Trophoblast cell (in vitro differentiated cells and primary cell): ENCODE measurements at regions not wholly inside any gene's neighbourhood (a gene's known extent, or its start where the extent isn't known, plus 50 kb on each side); places are given as distances from the start of the nearest gene placed in this dataset.

ENCODE experiments used
- DNase-seq, 2 donors: peaks; one replicate each; pipeline ENCODE4 v3.0.0-alpha.2; 2016
- H2AFZ ChIP-seq: 2 replicates; pipeline ENCODE4 v1.6.1; 2013; ENCODE audit warnings: low read length, moderate library complexity, mild to moderate bottlenecking; ENCODE audit not compliant: insufficient read depth, poor library complexity
- H2AK5ac ChIP-seq: 2 replicates; pipeline ENCODE4 v1.6.1; 2013; ENCODE audit warnings: mild to moderate bottlenecking, low read length
- H2BK120ac ChIP-seq: 2 replicates; pipeline ENCODE4 v1.6.1; 2013; ENCODE audit warnings: low read length, mild to moderate bottlenecking, moderate library complexity; ENCODE audit not compliant: insufficient read depth, poor library complexity
- H2BK12ac ChIP-seq: 2 replicates; pipeline ENCODE4 v1.6.1; 2013; ENCODE audit warnings: mild to moderate bottlenecking, low read length, moderate library complexity
- H2BK5ac ChIP-seq: 2 replicates; pipeline ENCODE4 v1.6.1; 2013; ENCODE audit warnings: low read length, low read depth, moderate library complexity, mild to moderate bottlenecking; ENCODE audit not compliant: poor library complexity
- H3K14ac ChIP-seq: 2 replicates; pipeline ENCODE4 v1.6.1; 2013; ENCODE audit warnings: mild to moderate bottlenecking, low read length
- H3K18ac ChIP-seq: 2 replicates; pipeline ENCODE4 v1.6.1; 2013; ENCODE audit warnings: mild to moderate bottlenecking, low read length
- H3K23ac ChIP-seq: 2 replicates; pipeline ENCODE4 v1.6.1; 2013; ENCODE audit warnings: low read length
- H3K27ac ChIP-seq: 2 replicates; pipeline ENCODE4 v1.5.1; 2013; ENCODE audit warnings: low read depth, mild to moderate bottlenecking, inconsistent platforms, low read length, moderate library complexity
- H3K27me3 ChIP-seq: 2 replicates; pipeline ENCODE4 v1.6.1; 2013; ENCODE audit warnings: inconsistent platforms, mild to moderate bottlenecking, low read length, moderate library complexity; ENCODE audit not compliant: insufficient read depth
- H3K36me3 ChIP-seq, 2 experiments: 1 replicate in 1 of 2; 2 replicates in 1 of 2; pipeline ENCODE4 v1.6.1; 2013; ENCODE audit warnings: low read length in 2 of 2, mild to moderate bottlenecking in 2 of 2, moderate library complexity in 1 of 2; ENCODE audit not compliant: insufficient read depth in 2 of 2, control insufficient read depth in 1 of 2
- H3K4ac ChIP-seq: 2 replicates; pipeline ENCODE4 v1.6.1; 2013; ENCODE audit warnings: low read depth, mild to moderate bottlenecking, low read length, moderate library complexity
- H3K4me1 ChIP-seq, 2 experiments: 1 replicate in 1 of 2; 2 replicates in 1 of 2; pipeline ENCODE4 v1.6.1; 2013; ENCODE audit warnings: low read length in 2 of 2, mild to moderate bottlenecking in 2 of 2, moderate library complexity in 1 of 2; ENCODE audit not compliant: insufficient read depth in 2 of 2, control insufficient read depth in 1 of 2
- H3K4me2 ChIP-seq: 2 replicates; pipeline ENCODE4 v1.6.1; 2013; ENCODE audit warnings: inconsistent platforms, mild to moderate bottlenecking, low read length, moderate library complexity
- H3K4me3 ChIP-seq: 2 replicates; pipeline ENCODE4 v1.5.1; 2013; ENCODE audit warnings: mild to moderate bottlenecking, low read depth, low read length, inconsistent platforms
- H3K79me1 ChIP-seq: one replicate; pipeline ENCODE4 v1.6.1; 2013; ENCODE audit warnings: low read length
- H3K79me2 ChIP-seq: 2 replicates; pipeline ENCODE4 v1.6.1; 2013; ENCODE audit warnings: low read length, mild to moderate bottlenecking; ENCODE audit not compliant: control insufficient read depth, insufficient read depth, poor library complexity
- H3K9ac ChIP-seq: 2 replicates; pipeline ENCODE4 v1.6.1; 2013; ENCODE audit warnings: mild to moderate bottlenecking, low read length
- H3K9me3 ChIP-seq: 2 replicates; pipeline ENCODE4 v1.6.1; 2013; ENCODE audit warnings: low read depth, mild to moderate bottlenecking, control low read depth, inconsistent platforms, low read length; ENCODE audit not compliant: insufficient read depth
- H4K12ac ChIP-seq: 2 replicates; pipeline ENCODE4 v1.6.1; 2013; ENCODE audit warnings: low read depth, mild to moderate bottlenecking, low read length, moderate library complexity
- H4K8ac ChIP-seq: 2 replicates; pipeline ENCODE4 v1.6.1; 2013; ENCODE audit warnings: low read depth, mild to moderate bottlenecking, low read length, moderate library complexity
- H4K91ac ChIP-seq: one replicate; pipeline ENCODE4 v1.6.1; 2013; ENCODE audit warnings: low read depth, mild to moderate bottlenecking, low read length, moderate library complexity
- WGBS: extraction: QIAGEN DNeasy Blood & Tissue Kit; methylation state at CpG from one replicate; pipeline ENCODE4 v1.1.7; 2013; ENCODE audit warnings: missing lambda C conversion rate; ENCODE audit not compliant: insufficient read length, insufficient coverage; ENCODE audit errors: extremely low coverage; 5-methylcytosine and 5-hydroxymethylcytosine counted together

- no peak overlapping the region for H3K14ac ChIP-seq
- H3K27ac ChIP-seq, result no peak overlapping the region
Measured at GRCh38 chr2:121021685-121022084, 263.3 kb downstream of the TFCP2L1 start.

GRCh38 chr2:121028577-121028976, 256.4 kb downstream of the TFCP2L1 start:
- no CpG with 5 or more reads among the region's 1 CpG for WGBS
- DNase-seq, result no peak
- no peak overlapping the region for H4K8ac ChIP-seq

More at GRCh38 chr2:121021685-121022084, 263.3 kb downstream of the TFCP2L1 start:
- H2BK12ac ChIP-seq, result no peak overlapping the region
- peaks cover 2% of the 10 kb centered on the region for H3K9me3 ChIP-seq
- WGBS, result no CpG with 5 or more reads among the region's 7 CpGs
- H3K79me2 ChIP-seq, result no peaks in the 10 kb centered on the region
- H3K23ac ChIP-seq, result peak overlapping the region; percentile 1
- no peak for DNase-seq
- no peak overlapping the region for H3K4ac ChIP-seq
- no peak overlapping the region for H3K18ac ChIP-seq
- no peaks in the 10 kb centered on the region for H3K79me1 ChIP-seq
- no peak overlapping the region for H4K91ac ChIP-seq
- no peak overlapping the region for H2BK120ac ChIP-seq
- no peak overlapping the region for H3K9ac ChIP-seq
- H2AFZ ChIP-seq, result no peak overlapping the region
- H3K4me1 ChIP-seq, result peaks cover 2 to 5% of the 10 kb centered on the region in 2 experiments
- no peaks in the 10 kb centered on the region for H3K36me3 ChIP-seq
- no peak overlapping the region for H2AK5ac ChIP-seq
- H3K4me3 ChIP-seq, result no peak overlapping the region
- H3K27me3 ChIP-seq, result peaks cover 2% of the 10 kb centered on the region
- H3K4me2 ChIP-seq, result no peak overlapping the region
- no peak overlapping the region for H4K12ac ChIP-seq
- H2BK5ac ChIP-seq, result no peak overlapping the region
- no peak overlapping the region for H4K8ac ChIP-seq

GRCh38 chr2:121030523-121030922, 254.5 kb downstream of the TFCP2L1 start:
- Histone ChIP-seq H2BK12ac (no peak overlapping the region), H3K14ac (no peak overlapping the region), H3K9me3 (no peaks in the 10 kb centered on the region), H2BK120ac (no peak overlapping the region), H4K91ac (no peak overlapping the region), H2AK5ac (no peak overlapping the region), H3K9ac (no peak overlapping the region), H3K18ac (no peak overlapping the region), H3K79me1 (no peaks in the 10 kb centered on the region), H4K8ac (no peak overlapping the region), H3K4me3 (no peak overlapping the region), H3K4me2 (no peak overlapping the region), H4K12ac (no peak overlapping the region), H3K4me1 (no peaks in the 10 kb centered on the region), H3K4ac (no peak overlapping the region), H3K27me3 (no peaks in the 10 kb centered on the region), H3K27ac (no peak overlapping the region), H2BK5ac (no peak overlapping the region), H2AFZ (no peak overlapping the region), H3K36me3 (no peaks in the 10 kb centered on the region), H3K79me2 (no peaks in the 10 kb centered on the region), H3K23ac (no peak overlapping the region)
- DNase-seq, result peak in 1 of 2 donors; percentile 13
- no CpG with 5 or more reads among the region's 3 CpGs for WGBS

More at GRCh38 chr2:121028577-121028976, 256.4 kb downstream of the TFCP2L1 start:
- no peak overlapping the region for H3K27ac ChIP-seq
- H3K27me3 ChIP-seq, result peaks cover 2% of the 10 kb centered on the region
- H2BK12ac ChIP-seq, result no peak overlapping the region
- H3K18ac ChIP-seq, result no peak overlapping the region
- H3K4me1 ChIP-seq, result no peaks in the 10 kb centered on the region
- no peaks in the 10 kb centered on the region for H3K9me3 ChIP-seq
- no peak overlapping the region for H3K9ac ChIP-seq
- H2BK120ac ChIP-seq, result no peak overlapping the region
- no peak overlapping the region for H3K23ac ChIP-seq
- H3K14ac ChIP-seq, result no peak overlapping the region
- no peak overlapping the region for H2AK5ac ChIP-seq
- no peak overlapping the region for H2AFZ ChIP-seq
- no peak overlapping the region for H4K12ac ChIP-seq
- H3K4me3 ChIP-seq, result no peak overlapping the region
- no peaks in the 10 kb centered on the region for H3K79me1 ChIP-seq
- H3K36me3 ChIP-seq, result no peaks in the 10 kb centered on the region
- no peaks in the 10 kb centered on the region for H3K79me2 ChIP-seq
- no peak overlapping the region for H3K4ac ChIP-seq
- no peak overlapping the region for H2BK5ac ChIP-seq
- no peak overlapping the region for H3K4me2 ChIP-seq
- H4K91ac ChIP-seq, result no peak overlapping the region

DNA sequence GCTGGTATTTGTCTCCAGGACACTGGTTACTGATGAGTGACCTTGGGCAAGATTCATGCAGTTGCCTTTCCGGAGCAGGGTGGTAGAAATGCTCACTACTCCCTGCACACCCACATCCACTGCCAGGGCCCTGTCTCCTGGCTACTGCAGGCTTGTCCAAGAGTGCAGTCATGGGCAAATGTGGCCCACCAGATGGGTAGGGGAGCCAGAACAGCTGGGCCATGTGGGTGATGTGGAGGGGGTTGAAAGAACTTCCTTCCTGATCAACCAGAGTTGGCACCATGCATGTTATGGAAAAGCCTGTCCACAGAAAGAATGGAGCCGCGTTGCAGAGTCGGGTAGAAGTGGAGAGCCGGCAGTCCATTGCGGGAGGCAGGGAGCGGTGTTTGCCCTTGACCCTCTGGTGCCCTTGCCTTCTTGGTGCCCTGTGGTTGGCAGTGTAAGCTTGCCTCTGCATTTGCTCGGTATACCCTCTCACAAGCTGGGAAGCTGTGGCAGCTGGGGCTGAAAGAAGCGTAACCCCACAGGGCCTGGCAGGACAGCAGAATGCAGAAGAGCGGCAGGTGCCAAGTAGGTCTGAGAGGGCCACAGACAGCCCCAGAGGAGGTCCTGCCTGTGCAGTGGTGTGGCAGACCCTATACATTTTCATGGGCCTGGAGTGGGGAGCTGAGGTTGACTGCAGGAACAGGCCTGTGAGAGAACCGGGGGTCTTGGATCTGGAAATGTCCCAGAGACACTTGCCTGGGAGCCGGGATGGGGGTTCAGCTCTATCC, 253.2 kb downstream of the TFCP2L1 start:
- no peak overlapping the region for H3K4ac ChIP-seq
- H3K79me2 ChIP-seq, result no peaks in the 10 kb centered on the region
- H4K12ac ChIP-seq, result no peak overlapping the region
- no peaks in the 10 kb centered on the region for H3K36me3 ChIP-seq
- no peak overlapping the region for H4K91ac ChIP-seq
- H3K4me2 ChIP-seq, result no peak overlapping the region
- no peak overlapping the region for H3K23ac ChIP-seq
- DNase-seq, result no peak
- H3K4me3 ChIP-seq, result no peak overlapping the region
- H3K4me1 ChIP-seq, result no peaks in the 10 kb centered on the region
- no peak overlapping the region for H3K27ac ChIP-seq
- H2BK12ac ChIP-seq, result no peak overlapping the region
- H2BK120ac ChIP-seq, result no peak overlapping the region
- no peak overlapping the region for H3K18ac ChIP-seq
- no peak overlapping the region for H2AFZ ChIP-seq
- H3K9me3 ChIP-seq, result no peaks in the 10 kb centered on the region
- no peak overlapping the region for H3K9ac ChIP-seq
- H2BK5ac ChIP-seq, result no peak overlapping the region
- H3K79me1 ChIP-seq, result no peaks in the 10 kb centered on the region
- no CpG with 5 or more reads among the region's 12 CpGs for WGBS
- no peak overlapping the region for H4K8ac ChIP-seq
- no peak overlapping the region for H2AK5ac ChIP-seq
- H3K14ac ChIP-seq, result no peak overlapping the region
- H3K27me3 ChIP-seq, result no peaks in the 10 kb centered on the region
